GM12878 (cell line): ENCODE measurements at regions not wholly inside any gene's neighbourhood (a gene's known extent, or its start where the extent isn't known, plus 50 kb on each side); places are given as distances from the start of the nearest gene placed in this dataset.

Experiments used
- ATAC-seq: fragments of 200-7000 bp; cut with Tn5 transposase; 3 replicates; pipeline ENCODE4 v1.9.1; 2020; ENCODE audit warnings: mild to moderate bottlenecking, moderate library complexity
- BruUV-seq: library from RNA; stranded (reverse); fragments of 400-500 nt; replicated peaks from 2 replicates; lab custom pipeline; 2021; lab: Mats Ljungman, UMichigan
- CTCF ChIA-PET: fragments of 300-600 bp; sonication (Branson Sonifier 250); formaldehyde crosslinking; extraction: SDS; loops from one replicate; lab custom pipeline; 2021; ENCODE audit warnings: inconsistent platforms; lab: Yijun Ruan, JAX
- POLR2A ChIA-PET: fragments of 350-600 bp; formaldehyde crosslinking; extraction: SDS; loops from one replicate; lab custom pipeline; 2021; ENCODE audit warnings: inconsistent platforms; lab: Charles Lee
- RAD21 ChIA-PET: fragments of 300-600 bp; sonication (Branson Sonifier 250); formaldehyde crosslinking; loops from one replicate; lab custom pipeline; 2023; ENCODE audit warnings: antibody characterized with exemption; ENCODE audit not compliant: unreplicated experiment; lab: Charles Lee
- SMC1A ChIA-PET: fragments of 300-600 bp; sonication (Branson Sonifier 250); formaldehyde crosslinking; loops from one replicate; lab custom pipeline; 2023; ENCODE audit not compliant: unreplicated experiment, uncharacterized antibody; lab: Charles Lee
- DNase-seq: peaks from one replicate; pipeline ENCODE4 v3.0.0-alpha.2; 2011; ENCODE audit warnings: low read depth, low spot score
- FAIRE-seq: peaks from 3 replicates; lab custom pipeline; 2011; peaks lifted over from hg19 to GRCh38; lab: Jason Lieb, UNC
- H2AFZ ChIP-seq: 2 replicates; pipeline ENCODE4 v1.6.0; 2011; ENCODE audit warnings: low read depth, low read length, control low read depth; ENCODE audit not compliant: control insufficient read depth
- H3K27ac ChIP-seq: 2 replicates; pipeline ENCODE4 v1.5.1; 2011; ENCODE audit warnings: control low read depth; ENCODE audit not compliant: control insufficient read depth, insufficient read depth
- H3K27me3 ChIP-seq, 2 experiments: replicated peaks in 1 of 2; 2 replicates each; pipeline versions ENCODE4 v1.6.0 to v1.6.1; 2011; ENCODE audit warnings: low read length in 1 of 2; ENCODE audit not compliant: control insufficient read depth in 2 of 2, insufficient read depth in 2 of 2
- H3K36me3 ChIP-seq, 2 experiments: 2 replicates each; pipeline ENCODE4 v1.5.1; 2011; ENCODE audit warnings: low read length in 1 of 2; ENCODE audit not compliant: control insufficient read depth in 2 of 2, insufficient read depth in 2 of 2
- H3K4me1 ChIP-seq: 2 replicates; pipeline ENCODE4 v1.6.1; 2011; ENCODE audit warnings: mild to moderate bottlenecking, low read length, moderate library complexity, mixed read lengths; ENCODE audit not compliant: control insufficient read depth, insufficient read depth
- H3K4me2 ChIP-seq: 2 replicates; pipeline ENCODE4 v1.6.0; 2011; ENCODE audit warnings: control low read depth; ENCODE audit not compliant: control insufficient read depth, insufficient read depth
- H3K4me3 ChIP-seq: fragments of 200-600 bp; sonication (generic); 2 replicates; pipeline ENCODE4 v1.5.1; 2016
- H3K79me2 ChIP-seq: 2 replicates; pipeline ENCODE4 v1.6.0; 2011; ENCODE audit warnings: low read length; ENCODE audit not compliant: control insufficient read depth, insufficient read depth
- H3K9ac ChIP-seq: 2 replicates; pipeline ENCODE4 v1.8.0; 2011; ENCODE audit warnings: low read length, control low read depth, mixed read lengths; ENCODE audit not compliant: control insufficient read depth, insufficient read depth
- H3K9me3 ChIP-seq: replicated peaks from 3 replicates; pipeline ENCODE4 v1.5.1; 2011; ENCODE audit warnings: mild to moderate bottlenecking, low read length; ENCODE audit not compliant: control insufficient read depth, insufficient read depth
- H4K20me1 ChIP-seq: 2 replicates; pipeline ENCODE4 v1.6.0; 2011; ENCODE audit not compliant: control insufficient read depth, insufficient read depth
- BCL11A ChIP-seq: IDR thresholded peaks from 2 replicates; pipeline ENCODE4 v1.6.1; 2011; ENCODE audit warnings: low read depth, low read length
- CBFB ChIP-seq: IDR thresholded peaks from 2 replicates; pipeline ENCODE4 v1.6.1; 2016; ENCODE audit warnings: antibody characterized with exemption, low read depth
- LARP7 ChIP-seq: fragments of 450-650 bp; IDR thresholded peaks from 2 replicates; pipeline ENCODE4 v1.6.1; 2017; ENCODE audit warnings: mild to moderate bottlenecking
- MTA3 ChIP-seq: IDR thresholded peaks from 2 replicates; pipeline ENCODE4 v1.6.1; 2012; ENCODE audit warnings: low read length, inconsistent platforms, borderline replicate concordance
- NBN ChIP-seq: fragments of 450-650 bp; IDR thresholded peaks from 2 replicates; pipeline ENCODE4 v1.6.1; 2016
- NR2F1 ChIP-seq: fragments of 450-650 bp; conservative IDR thresholded peaks from 2 replicates; pipeline ENCODE4 v1.6.1; 2017; ENCODE audit warnings: mild to moderate bottlenecking
- PBX3 ChIP-seq: IDR thresholded peaks from 2 replicates; pipeline ENCODE4 v1.6.1; 2011; ENCODE audit warnings: mild to moderate bottlenecking, low read depth, low read length, moderate library complexity; ENCODE audit not compliant: insufficient replicate concordance
- POLR2A ChIP-seq: IDR thresholded peaks from 2 replicates; pipeline ENCODE4 v1.6.1; 2011; ENCODE audit warnings: low read depth, mild to moderate bottlenecking, low read length
- POLR2AphosphoS2 ChIP-seq: IDR thresholded peaks from 2 replicates; pipeline ENCODE4 v1.6.1; 2011; ENCODE audit warnings: low read depth, mild to moderate bottlenecking, low read length, improper control_type of control experiment, moderate library complexity
- RELB ChIP-seq: fragments of 450-650 bp; IDR thresholded peaks from 2 replicates; pipeline ENCODE4 v1.6.1; 2017; ENCODE audit warnings: low read depth, mild to moderate bottlenecking, moderate library complexity
- SKIL ChIP-seq: fragments of 450-650 bp; IDR thresholded peaks from 2 replicates; pipeline ENCODE4 v1.6.1; 2017; ENCODE audit warnings: mild to moderate bottlenecking, low read depth, inconsistent platforms; ENCODE audit not compliant: poor library complexity, severe bottlenecking
- SMARCA5 ChIP-seq: fragments of 450-650 bp; IDR thresholded peaks from 2 replicates; pipeline ENCODE4 v1.6.1; 2017; ENCODE audit warnings: mild to moderate bottlenecking
- SPI1 ChIP-seq: IDR thresholded peaks from 2 replicates; pipeline ENCODE4 v1.6.1; 2011; ENCODE audit warnings: low read depth, mild to moderate bottlenecking, low read length, moderate library complexity, borderline replicate concordance; ENCODE audit not compliant: insufficient read depth
- SREBF1 ChIP-seq: IDR thresholded peaks from 2 replicates; pipeline ENCODE4 v1.6.1; 2012; ENCODE audit warnings: mild to moderate bottlenecking, low read length
- SREBF2 ChIP-seq: IDR thresholded peaks from 2 replicates; pipeline ENCODE4 v1.6.1; 2012; ENCODE audit warnings: mild to moderate bottlenecking, low read length
- STAT3 ChIP-seq: IDR thresholded peaks from 2 replicates; pipeline ENCODE4 v1.6.1; 2011; ENCODE audit warnings: low read depth, low read length, improper control_type of control experiment
- SUPT20H ChIP-seq: IDR thresholded peaks from 2 replicates; pipeline ENCODE4 v1.6.1; 2011; ENCODE audit warnings: low read depth, mild to moderate bottlenecking, low read length, moderate library complexity, borderline replicate concordance; ENCODE audit not compliant: control insufficient read depth
- USF1 ChIP-seq: IDR thresholded peaks from 2 replicates; pipeline ENCODE4 v1.6.1; 2011; ENCODE audit warnings: borderline replicate concordance, low read depth, mild to moderate bottlenecking, moderate library complexity, mixed read lengths, low read length; ENCODE audit not compliant: insufficient read depth; ENCODE audit errors: extremely low read length
- ZNF207 ChIP-seq: fragments of 450-650 bp; IDR thresholded peaks from 2 replicates; pipeline ENCODE4 v1.6.1; 2014; ENCODE audit warnings: antibody characterized with exemption, mild to moderate bottlenecking, borderline replicate concordance
- WGBS: methylation state at CpG from one replicate; pipeline ENCODE4 v1.1.6; 2016; ENCODE audit warnings: low lambda C conversion rate; ENCODE audit not compliant: insufficient replicate concordance, insufficient coverage; ENCODE audit errors: missing lambda C conversion rate; 5-methylcytosine and 5-hydroxymethylcytosine counted together
- in situ Hi-C: fragments of 300-500 bp; cut with MboI; formaldehyde crosslinking; loops from 9 replicates; pipeline ENCODE4 v1.14.3; 2018; ENCODE audit warnings: mixed read lengths
- intact Hi-C: fragments of 100-400 bp; cut with micrococcal nuclease; formaldehyde crosslinking; loops from one replicate; pipeline ENCODE4 v1.14.2; 2022; ENCODE audit not compliant: unreplicated experiment

- no TSS peak for BruUV-seq
- intact Hi-C loops, result loop anchor here (2.0 to 5.0 kb wide), 5 partner anchors 36 to 171 kb away; no protein-coding TSS in a partner anchor
- ChIA-PET SMC1A (interaction anchor here (0.7 to 4.4 kb wide), 22 partner anchors 11 to 515 kb away, joined by 3 to 33 read pairs (median 5); no protein-coding TSS in a partner anchor), RAD21 (interaction anchor here (0.6 to 3.7 kb wide), 15 partner anchors 10 to 465 kb away, joined by 3 to 21 read pairs (median 4); no protein-coding TSS in a partner anchor), CTCF (interaction anchor here (1.3 to 4.5 kb wide), 6 partner anchors 9 to 60 kb away, joined by 3 to 20 read pairs (median 4); no protein-coding TSS in a partner anchor), POLR2A (interaction anchor here (0.8 kb wide), 1 partner anchor 10 kb away, joined by 3 read pairs; no protein-coding TSS in a partner anchor)
- H2AFZ ChIP-seq, result peak overlapping the region; percentile 78
- H3K36me3 ChIP-seq, result no peaks in the 10 kb centered on the region
- peak overlapping the region; percentile 83 for H3K4me2 ChIP-seq
- FAIRE-seq, result peak; percentile 99
- H3K9ac ChIP-seq, result no peak overlapping the region
- peak overlapping the region; percentile 84 for H3K27ac ChIP-seq
- WGBS, result 0% methylated on average over 6 of the region's 6 CpGs
- no peak overlapping the region for H3K4me3 ChIP-seq
- no peaks in the 10 kb centered on the region for H4K20me1 ChIP-seq
- in situ Hi-C loops, result no loop called here
- no peaks in the 10 kb centered on the region for H3K27me3 ChIP-seq
- DNase-seq, result peak; percentile 92
- H3K4me1 ChIP-seq, result peaks cover 31% of the 10 kb centered on the region
- peak; percentile 96 for ATAC-seq
- no peaks in the 10 kb centered on the region for H3K79me2 ChIP-seq
- H3K9me3 ChIP-seq, result no peaks in the 10 kb centered on the region; the same call in 2 of the 3 replicates
- TF ChIP-seq SPI1 (peak; percentile 97), NR2F1 (peak; percentile 90), POLR2AphosphoS2 (no peak), USF1 (no peak), STAT3 (peak; percentile 65; the same call in 1 of the 2 replicates), RELB (peak; percentile 99), CBFB (0 out of 2 replicates have a peak, but pooled peaks have one; percentile 10), SUPT20H (no peak), SMARCA5 (no peak), NBN (peak; percentile 92), SREBF2 (no peak), ZNF207 (no peak), PBX3 (peak; percentile 79), POLR2A (0 out of 2 replicates have a peak, but pooled peaks have one; percentile 50), SKIL (peak; percentile 41), BCL11A (peak; percentile 81), SREBF1 (no peak), LARP7 (no peak), MTA3 (no peak)
These were observed 193.4 kb upstream of the MBL2 start for GRCh38 chr10:52965938-52966401.
